H1 (cell line): ENCODE measurements at regions not wholly inside any gene's neighbourhood (a gene's known extent, or its start where the extent isn't known, plus 50 kb on each side); places are given as distances from the start of the nearest gene placed in this dataset.

Experiments
- CTCF ChIA-PET: fragments of 300-600 bp; sonication (Branson Sonifier 250); formaldehyde crosslinking; loops from one replicate; lab custom pipeline; 2021; ENCODE audit not compliant: partially characterized antibody; lab: Charles Lee
- POLR2A ChIA-PET: fragments of 300-600 bp; sonication (Branson Sonifier 250); formaldehyde crosslinking; loops from one replicate; lab custom pipeline; 2021; ENCODE audit warnings: inconsistent platforms; ENCODE audit not compliant: partially characterized antibody; lab: Charles Lee
- DNase-seq, 2 experiments: peaks; one replicate each; pipeline versions ENCODE4 v3.0.0 to v3.0.0-alpha.2; 2010 to 2022; ENCODE audit warnings: low spot score in 2 of 2, low read depth in 1 of 2, mixed read lengths in 1 of 2
- FAIRE-seq: peaks from 2 replicates; lab custom pipeline; 2011; peaks lifted over from hg19 to GRCh38; lab: Jason Lieb, UNC
- H2AFZ ChIP-seq: 2 replicates; pipeline ENCODE4 v1.8.1; 2012; ENCODE audit warnings: low read length, inconsistent platforms
- H2AK5ac ChIP-seq: 2 replicates; pipeline ENCODE4 v1.6.1; 2013; ENCODE audit warnings: low read depth, low read length
- H2BK120ac ChIP-seq: replicated peaks from 2 replicates; pipeline ENCODE3; 2013; ENCODE audit warnings: low read depth, low read length, inconsistent platforms
- H2BK12ac ChIP-seq: 2 replicates; pipeline ENCODE4 v1.6.1; 2013; ENCODE audit warnings: low read depth, low read length
- H2BK15ac ChIP-seq: 2 replicates; pipeline ENCODE4 v1.6.1; 2013; ENCODE audit warnings: low read length
- H2BK20ac ChIP-seq: 2 replicates; pipeline ENCODE4 v1.6.1; 2013; ENCODE audit warnings: low read length
- H2BK5ac ChIP-seq: 2 replicates; pipeline ENCODE4 v1.6.1; 2013; ENCODE audit warnings: low read depth, low read length
- H3K14ac ChIP-seq: 2 replicates; pipeline ENCODE4 v1.6.1; 2013; ENCODE audit warnings: inconsistent platforms; ENCODE audit not compliant: insufficient read length
- H3K18ac ChIP-seq: 2 replicates; pipeline ENCODE4 v1.6.1; 2013; ENCODE audit warnings: low read length; ENCODE audit errors: extremely low read depth
- H3K23ac ChIP-seq: 2 replicates; pipeline ENCODE4 v1.6.1; 2013; ENCODE audit warnings: inconsistent platforms; ENCODE audit not compliant: insufficient read length
- H3K23me2 ChIP-seq: 2 replicates; pipeline ENCODE4 v1.6.1; 2013; ENCODE audit warnings: low read depth, low read length
- H3K27ac ChIP-seq: 2 replicates; pipeline ENCODE4 v1.6.1; 2011; ENCODE audit warnings: low read depth, low read length, inconsistent platforms
- H3K27me3 ChIP-seq, 4 experiments: replicated peaks in 1 of 4; 1 replicate in 1 of 4; 2 replicates in 3 of 4; pipeline versions ENCODE4 v1.6.1 to v1.8.1; 2011 to 2013; ENCODE audit warnings: low read length in 3 of 4, mild to moderate bottlenecking in 3 of 4, inconsistent platforms in 2 of 4, mixed read lengths in 2 of 4, moderate library complexity in 1 of 4; ENCODE audit not compliant: control insufficient read depth in 3 of 4, insufficient read depth in 3 of 4; ENCODE audit errors: extremely low read depth in 1 of 4
- H3K36me3 ChIP-seq, 4 experiments: 2 replicates each; pipeline versions ENCODE4 v1.6.1 to v1.8.1; 2011 to 2013; ENCODE audit warnings: mild to moderate bottlenecking in 4 of 4, low read length in 3 of 4, moderate library complexity in 2 of 4, control low read depth in 1 of 4, inconsistent platforms in 1 of 4; ENCODE audit not compliant: insufficient read depth in 4 of 4, control insufficient read depth in 2 of 4
- H3K4ac ChIP-seq: replicated peaks from 2 replicates; pipeline ENCODE3; 2013; ENCODE audit warnings: low read length, low read depth, mixed read lengths, inconsistent platforms; ENCODE audit not compliant: insufficient read length
- H3K4me1 ChIP-seq, 4 experiments: replicated peaks in 1 of 4; 1 replicate in 1 of 4; 2 replicates in 3 of 4; pipeline versions ENCODE4 v1.6.1 to v1.8.1; 2011 to 2013; ENCODE audit warnings: low read length in 3 of 4, inconsistent platforms in 2 of 4, mixed read lengths in 1 of 4; ENCODE audit not compliant: insufficient read depth in 4 of 4, control insufficient read depth in 3 of 4
- H3K4me2 ChIP-seq, 2 experiments: 2 replicates each; pipeline versions ENCODE4 v1.6.1 to v1.8.1; 2011 to 2013; ENCODE audit warnings: low read depth in 2 of 2, low read length in 2 of 2, control low read depth in 1 of 2, inconsistent platforms in 1 of 2, mild to moderate bottlenecking in 1 of 2; ENCODE audit not compliant: insufficient read depth in 1 of 2
- H3K4me3 ChIP-seq, 4 experiments: fragments of 200-600, 300-600 bp in 1 of 4; sonication (generic), shearing (Covaris generic), sonication (Bioruptor Twin) in 1 of 4; 2 replicates each; pipeline versions ENCODE4 v1.5.1 to v1.8.1; 2011 to 2016; ENCODE audit warnings: low read length in 4 of 4, low read depth in 3 of 4, control low read depth in 2 of 4, inconsistent platforms in 2 of 4, mild to moderate bottlenecking in 2 of 4, mixed read lengths in 1 of 4, moderate library complexity in 1 of 4; ENCODE audit not compliant: insufficient read depth in 2 of 4; ENCODE audit errors: extremely low read depth in 1 of 4
- H3K56ac ChIP-seq: replicated peaks from 2 replicates; pipeline ENCODE3; 2013; ENCODE audit warnings: low read depth, mild to moderate bottlenecking, mixed read lengths, low read length, inconsistent platforms; ENCODE audit not compliant: insufficient read length
- H3K79me1 ChIP-seq: 2 replicates; pipeline ENCODE4 v1.6.1; 2013; ENCODE audit warnings: low read depth, low read length, control low read depth
- H3K79me2 ChIP-seq, 2 experiments: 2 replicates each; pipeline versions ENCODE4 v1.6.1 to v1.8.1; 2012 to 2013; ENCODE audit warnings: low read length in 2 of 2, mild to moderate bottlenecking in 2 of 2, inconsistent platforms in 1 of 2; ENCODE audit not compliant: insufficient read depth in 2 of 2, control insufficient read depth in 1 of 2
- H3K9ac ChIP-seq, 4 experiments: replicated peaks in 1 of 4; 1 replicate in 1 of 4; 2 replicates in 3 of 4; pipeline versions ENCODE4 v1.6.1 to v1.8.1; 2011 to 2013; ENCODE audit warnings: low read depth in 3 of 4, low read length in 3 of 4, control low read depth in 2 of 4, mild to moderate bottlenecking in 2 of 4, moderate library complexity in 2 of 4, inconsistent platforms in 1 of 4; ENCODE audit errors: extremely low read depth in 1 of 4
- H3K9me3 ChIP-seq, 2 experiments: 2 replicates each; pipeline versions ENCODE4 v1.6.1 to v1.8.1; 2012 to 2013; ENCODE audit warnings: mild to moderate bottlenecking in 2 of 2, moderate library complexity in 2 of 2, control low read depth in 1 of 2, inconsistent platforms in 1 of 2, low read depth in 1 of 2, low read length in 1 of 2, mixed read lengths in 1 of 2; ENCODE audit not compliant: insufficient read depth in 2 of 2
- H4K20me1 ChIP-seq, 2 experiments: replicated peaks in 1 of 2; 2 replicates each; pipeline versions ENCODE3 to v1.8.1; 2011 to 2013; ENCODE audit warnings: inconsistent platforms in 2 of 2, low read length in 2 of 2, mild to moderate bottlenecking in 1 of 2; ENCODE audit not compliant: insufficient read depth in 2 of 2, control insufficient read depth in 1 of 2
- H4K5ac ChIP-seq: 2 replicates; pipeline ENCODE4 v1.6.1; 2013; ENCODE audit warnings: low read length, low read depth, mixed read lengths, inconsistent platforms; ENCODE audit not compliant: insufficient read length
- H4K8ac ChIP-seq: 2 replicates; pipeline ENCODE4 v1.8.0; 2013; ENCODE audit warnings: mild to moderate bottlenecking, moderate library complexity, low read length, inconsistent platforms; ENCODE audit not compliant: insufficient read depth; ENCODE audit errors: extremely low read depth
- H4K91ac ChIP-seq: replicated peaks from 2 replicates; pipeline ENCODE3; 2013; ENCODE audit warnings: low read length, mixed read lengths, inconsistent platforms; ENCODE audit not compliant: insufficient read length
- CEBPB ChIP-seq: IDR thresholded peaks from 2 replicates; pipeline ENCODE4 v1.6.1; 2012; ENCODE audit warnings: low read depth, low read length
- CHD2 ChIP-seq: IDR thresholded peaks from 2 replicates; pipeline ENCODE4 v1.6.1; 2012; ENCODE audit warnings: low read length, improper control_type of control experiment
- EZH2 ChIP-seq: fragments of 200-600 bp; sonication (generic); IDR thresholded peaks from 2 replicates; pipeline ENCODE4 v1.7.1; 2012; ENCODE audit warnings: low read depth, mild to moderate bottlenecking, moderate library complexity, low read length, inconsistent platforms; ENCODE audit not compliant: severe bottlenecking
- RNF2 ChIP-seq: fragments of 200-900, 300-1000 bp; sonication (generic); IDR thresholded peaks from 2 replicates; pipeline ENCODE4 v1.7.1; 2016; ENCODE audit warnings: borderline replicate concordance, low read depth, mild to moderate bottlenecking, antibody characterized with exemption, low read length; ENCODE audit not compliant: poor library complexity, severe bottlenecking; ENCODE audit errors: missing control alignments
- SP2 ChIP-seq: IDR thresholded peaks from 2 replicates; pipeline ENCODE4 v1.6.1; 2012; ENCODE audit warnings: mild to moderate bottlenecking, low read length, inconsistent platforms
- TBP ChIP-seq: IDR thresholded peaks from 2 replicates; pipeline ENCODE4 v1.6.1; 2011; ENCODE audit warnings: low read depth, low read length, improper control_type of control experiment
- WGBS, 2 experiments: shearing (Covaris generic) in 1 of 2; methylation state at CpG; one replicate each; pipeline versions ENCODE4 v1.1.6 to v1.1.7; 2013 to 2015; ENCODE audit warnings: low lambda C conversion rate in 2 of 2, mixed read lengths in 2 of 2, inconsistent platforms in 1 of 2, low coverage in 1 of 2, missing lambda C conversion rate in 1 of 2; ENCODE audit not compliant: insufficient replicate concordance in 2 of 2, insufficient coverage in 1 of 2, insufficient read length in 1 of 2; ENCODE audit errors: extremely low coverage in 1 of 2, missing lambda C conversion rate in 1 of 2; 5-methylcytosine and 5-hydroxymethylcytosine counted together
- TF ChIP-seq, protein P1 (sequence below): IDR thresholded peaks from 2 replicates; pipeline ENCODE4 v1.6.1; 2012; ENCODE audit warnings: low read length, inconsistent platforms

DNA sequence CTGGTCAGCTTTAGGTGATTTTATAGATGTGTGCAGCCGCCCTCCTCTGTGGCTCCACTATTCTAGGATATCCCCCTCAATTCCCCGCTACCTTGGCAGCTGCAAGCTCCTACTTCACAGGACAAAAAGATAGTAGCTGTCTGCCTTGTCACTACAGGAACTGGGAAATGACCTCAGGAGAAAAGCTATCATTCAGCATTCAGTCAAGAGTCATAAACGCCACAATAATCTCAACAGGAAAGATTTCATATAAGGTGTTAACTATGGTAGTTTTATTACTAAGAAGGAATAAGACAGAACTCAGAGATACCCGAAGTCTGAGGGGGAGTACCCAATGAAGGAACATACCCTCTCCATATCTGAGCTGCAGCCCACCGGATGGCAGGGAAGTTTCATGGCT lies 63.9 kb downstream of the CRPPA start:
- no peak overlapping the region for H3K4ac ChIP-seq
- no peak overlapping the region for H2AK5ac ChIP-seq
- ChIA-PET POLR2A (no interaction called here), CTCF (interaction anchor here (0.7 to 1.7 kb wide), 4 partner anchors 10 to 50 kb away, joined by 3 to 4 read pairs (median 4); no protein-coding TSS in a partner anchor)
- no peak overlapping the region for H4K5ac ChIP-seq
- FAIRE-seq (no peak), DNase-seq (no peak)
- no peak overlapping the region for H3K14ac ChIP-seq
- H2BK12ac ChIP-seq = no peak overlapping the region
- H3K9ac ChIP-seq = no peak overlapping the region
- WGBS, 2 experiments = 94% methylated on average over 5 of the region's 5 CpGs; no CpG with 5 or more reads in 1 of the 2 experiments
- no peak overlapping the region for H2BK120ac ChIP-seq
- no peak overlapping the region for H3K4me2 ChIP-seq
- H3K79me2 ChIP-seq = no peaks in the 10 kb centered on the region
- no peaks in the 10 kb centered on the region for H3K4me1 ChIP-seq
- H2AFZ ChIP-seq = no peak overlapping the region
- no peaks in the 10 kb centered on the region for H3K9me3 ChIP-seq
- H3K56ac ChIP-seq = no peak overlapping the region
- H3K27me3 ChIP-seq = no peaks in the 10 kb centered on the region
- H4K8ac ChIP-seq = no peak overlapping the region
- H3K36me3 ChIP-seq = no peaks in the 10 kb centered on the region
- H3K23ac ChIP-seq = no peak overlapping the region
- H3K27ac ChIP-seq = no peak overlapping the region
- no peaks in the 10 kb centered on the region for H3K79me1 ChIP-seq
- no peak overlapping the region for H2BK15ac ChIP-seq
- H2BK20ac ChIP-seq = no peak overlapping the region
- H4K20me1 ChIP-seq = no peaks in the 10 kb centered on the region
- TF ChIP-seq CEBPB (no peak), SP2 (no peak), TBP (no peak), CHD2 (no peak), RNF2 (no peak), EZH2 (no peak)
- TF ChIP-seq, protein P1, sequence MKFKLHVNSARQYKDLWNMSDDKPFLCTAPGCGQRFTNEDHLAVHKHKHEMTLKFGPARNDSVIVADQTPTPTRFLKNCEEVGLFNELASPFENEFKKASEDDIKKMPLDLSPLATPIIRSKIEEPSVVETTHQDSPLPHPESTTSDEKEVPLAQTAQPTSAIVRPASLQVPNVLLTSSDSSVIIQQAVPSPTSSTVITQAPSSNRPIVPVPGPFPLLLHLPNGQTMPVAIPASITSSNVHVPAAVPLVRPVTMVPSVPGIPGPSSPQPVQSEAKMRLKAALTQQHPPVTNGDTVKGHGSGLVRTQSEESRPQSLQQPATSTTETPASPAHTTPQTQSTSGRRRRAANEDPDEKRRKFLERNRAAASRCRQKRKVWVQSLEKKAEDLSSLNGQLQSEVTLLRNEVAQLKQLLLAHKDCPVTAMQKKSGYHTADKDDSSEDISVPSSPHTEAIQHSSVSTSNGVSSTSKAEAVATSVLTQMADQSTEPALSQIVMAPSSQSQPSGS = no peak
- TF ChIP-seq, all 59 proteins: peak for 0
- Histone ChIP-seq H2BK5ac (no peak overlapping the region), H3K18ac (no peak overlapping the region), H4K91ac (no peak overlapping the region), H3K4me3 (no peak overlapping the region), H3K23me2 (no peaks in the 10 kb centered on the region)
